ENCODE measurements at regions not wholly inside any gene's neighbourhood (a gene's known extent, or its start where the extent isn't known, plus 50 kb on each side); places are given as distances from the start of the nearest gene placed in this dataset.

DNA sequence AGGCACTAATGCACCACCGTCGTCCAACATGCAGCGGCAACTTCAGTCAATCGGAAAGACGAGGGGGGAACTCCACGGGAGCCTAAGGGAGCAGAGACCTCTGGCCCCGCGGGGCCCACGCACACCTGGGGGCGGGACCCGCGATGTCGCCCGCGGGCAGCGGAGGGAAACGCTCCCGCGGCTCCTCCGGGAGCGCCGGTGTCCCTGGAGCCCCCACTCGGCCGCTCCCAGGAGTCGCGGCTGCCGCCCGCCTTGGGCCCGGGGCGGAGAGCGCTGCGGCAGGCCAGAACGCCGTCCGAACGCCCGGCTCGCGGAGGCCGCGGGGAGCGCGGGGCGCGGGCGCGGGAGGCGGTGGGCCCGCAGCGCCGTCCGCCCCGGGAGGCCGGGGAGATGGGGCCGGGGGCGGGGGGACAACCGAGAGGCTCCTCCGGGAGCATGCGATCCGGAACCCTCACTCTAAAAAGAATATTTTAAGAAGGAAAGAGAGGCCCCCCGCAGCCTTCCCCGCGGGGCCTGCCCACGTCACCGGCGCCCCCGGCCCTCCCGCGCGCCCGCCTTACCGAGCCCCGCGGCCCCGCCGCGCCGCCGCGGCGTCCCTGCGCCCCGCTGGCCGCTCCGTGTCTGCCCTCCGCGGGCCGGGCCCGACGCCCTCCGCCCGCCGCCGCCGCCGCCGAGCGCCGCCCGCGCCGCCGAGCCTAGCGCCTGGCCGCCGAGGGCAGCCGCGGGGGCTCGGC is 86.6 kb upstream of the ARHGAP32 start:
- no peak for TF ChIP-seq CTCF (IDR thresholded peaks at IDR 0.05)
- intact Hi-C loops (cut with DNase I), result loop anchor here (2.0 to 10.0 kb wide), 4 partner anchors 18 to 374 kb away; no protein-coding TSS in a partner anchor
- Histone ChIP-seq H3K4me3 (peak overlapping the region; percentile 67 to 94), H3K36me3 (no peaks in the 10 kb centered on the region), H3K27me3 (no peaks in the 10 kb centered on the region), H3K9me3 (no peaks in the 10 kb centered on the region), H3K4me1 (peaks cover 0 to 4% of the 10 kb centered on the region in 2 donors), H3K27ac (peak overlapping the region in 1 of 2 donors; percentile 33)
- no peak for DNase-seq (ENCODE audit: low spot score in 2 of 2)

- no peak for TF ChIP-seq CTCF (IDR thresholded peaks at IDR 0.05)
- Histone ChIP-seq H3K9me3 (no peaks in the 10 kb centered on the region), H3K4me1 (peaks cover 0 to 4% of the 10 kb centered on the region in 2 donors), H3K27me3 (no peaks in the 10 kb centered on the region), H3K27ac (no peak overlapping the region), H3K4me3 (no peak overlapping the region), H3K36me3 (no peaks in the 10 kb centered on the region)
- intact Hi-C loops (cut with DNase I), result loop anchor here (5.0 to 10.0 kb wide), 3 partner anchors 55 to 373 kb away; no protein-coding TSS in a partner anchor
- DNase-seq (ENCODE audit: low spot score in 2 of 2), result no peak
These were observed 85.2 kb upstream of the ARHGAP32 start for GRCh38 chr11:129277198-129277843.

- TF ChIP-seq CTCF (IDR thresholded peaks at IDR 0.05), result no peak
- H3K4me3 ChIP-seq, result no peak overlapping the region
- H3K36me3 ChIP-seq, result no peaks in the 10 kb centered on the region
- no peak for DNase-seq (ENCODE audit: low spot score in 2 of 2)
- intact Hi-C loops (cut with DNase I), result loop anchor here (5.0 to 10.0 kb wide), 3 partner anchors 56 to 371 kb away; no protein-coding TSS in a partner anchor
- H3K9me3 ChIP-seq, result no peaks in the 10 kb centered on the region
- H3K27ac ChIP-seq, result no peak overlapping the region
- no peaks in the 10 kb centered on the region for H3K27me3 ChIP-seq
- peaks cover 0 to 4% of the 10 kb centered on the region in 2 donors for H3K4me1 ChIP-seq
These were observed 83.7 kb upstream of the ARHGAP32 start for GRCh38 chr11:129275828-129276227.

DNA sequence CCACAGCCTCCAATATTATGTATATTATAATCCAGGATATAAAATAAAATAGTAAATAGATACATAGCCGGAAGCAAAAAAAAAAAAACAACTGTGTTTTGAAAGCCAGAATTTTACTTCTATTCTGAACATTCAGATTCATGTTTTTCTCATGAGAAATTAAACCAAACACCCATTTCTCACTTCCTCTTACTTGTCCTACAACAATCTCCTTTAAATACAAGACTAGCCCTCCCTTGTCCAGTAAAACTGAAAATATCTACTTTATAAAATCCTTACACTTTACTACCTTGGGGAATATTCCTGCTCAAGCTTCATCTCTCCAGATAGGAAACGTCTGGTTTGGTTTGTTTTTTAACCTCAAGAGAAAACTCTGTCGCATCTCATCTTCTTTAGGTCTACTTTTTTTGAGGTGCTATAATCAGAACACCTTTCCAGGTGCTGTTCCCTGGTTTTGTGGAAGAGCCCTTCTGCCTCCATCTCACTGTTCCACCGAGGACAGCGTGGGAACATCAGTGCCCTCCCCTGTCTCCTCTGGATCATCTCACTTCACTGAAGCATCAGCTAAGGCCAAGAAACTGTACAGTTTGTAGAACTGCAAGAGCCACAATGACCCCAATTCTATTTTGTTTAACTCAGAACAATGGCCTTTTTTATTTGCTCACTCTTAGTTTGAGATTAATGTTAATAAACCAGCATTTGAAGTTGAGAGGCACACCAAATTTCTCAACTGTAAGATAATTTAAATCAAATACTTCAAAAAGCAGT is 82.0 kb upstream of the ARHGAP32 start:
- Histone ChIP-seq H3K36me3 (no peaks in the 10 kb centered on the region), H3K27ac (no peak overlapping the region), H3K4me1 (peaks cover 0 to 4% of the 10 kb centered on the region in 2 donors), H3K27me3 (no peaks in the 10 kb centered on the region), H3K4me3 (no peak overlapping the region), H3K9me3 (no peaks in the 10 kb centered on the region)
- intact Hi-C loops (cut with DNase I), result loop anchor here (10.0 kb wide), 1 partner anchor 369 kb away; no protein-coding TSS in a partner anchor
- TF ChIP-seq CTCF (IDR thresholded peaks at IDR 0.05), result no peak
- no peak for DNase-seq (ENCODE audit: low spot score in 2 of 2)

GRCh38 chr11:129273322-129273721 is 81.2 kb upstream of the ARHGAP32 start:
- Histone ChIP-seq H3K4me1 (peaks cover 0 to 1% of the 10 kb centered on the region in 2 donors), H3K9me3 (no peaks in the 10 kb centered on the region), H3K27me3 (no peaks in the 10 kb centered on the region), H3K4me3 (no peak overlapping the region), H3K27ac (no peak overlapping the region), H3K36me3 (no peaks in the 10 kb centered on the region)
- no peak for DNase-seq (ENCODE audit: low spot score in 2 of 2)
- intact Hi-C loops (cut with DNase I), result loop anchor here (10.0 kb wide), 1 partner anchor 369 kb away; no protein-coding TSS in a partner anchor
- TF ChIP-seq CTCF (IDR thresholded peaks at IDR 0.05), result no peak
